Fibroblast of skin of abdomen (primary cell): ENCODE measurements at regions not wholly inside any gene's neighbourhood (a gene's known extent, or its start where the extent isn't known, plus 50 kb on each side); places are given as distances from the start of the nearest gene placed in this dataset.
A peak's percentile ranks its signal among the peaks of the same experiment; 100 is the strongest.
"Not testable (repeated sequence)": the region's sequence is repeated elsewhere in the genome, so short reads cannot be mapped to it uniquely, and the experiment has no call there.

ENCODE experiments used
- DNase-seq: peaks from one replicate; pipeline ENCODE4 v3.0.0-alpha.2; 2013

DNA sequence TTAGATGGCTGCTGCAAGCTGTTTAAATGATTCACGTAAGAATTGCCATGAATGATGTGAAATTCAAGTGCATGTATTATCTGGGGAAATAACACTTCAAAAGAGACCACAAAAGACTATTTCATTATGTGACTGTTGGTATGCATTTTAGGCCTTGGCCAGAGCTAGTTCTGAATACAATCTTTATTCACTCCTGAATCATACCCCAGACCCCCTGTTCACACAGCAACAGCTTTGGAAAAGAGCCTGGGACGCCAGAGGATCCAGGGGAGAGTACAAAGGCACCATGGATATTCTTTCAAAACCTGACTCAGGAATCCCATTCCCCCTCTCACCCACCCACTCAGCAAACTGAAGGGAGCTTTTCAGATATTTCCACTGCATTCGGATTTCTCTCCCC, 377.1 kb upstream of the DPP6 start:
- no peak for DNase-seq

DNA sequence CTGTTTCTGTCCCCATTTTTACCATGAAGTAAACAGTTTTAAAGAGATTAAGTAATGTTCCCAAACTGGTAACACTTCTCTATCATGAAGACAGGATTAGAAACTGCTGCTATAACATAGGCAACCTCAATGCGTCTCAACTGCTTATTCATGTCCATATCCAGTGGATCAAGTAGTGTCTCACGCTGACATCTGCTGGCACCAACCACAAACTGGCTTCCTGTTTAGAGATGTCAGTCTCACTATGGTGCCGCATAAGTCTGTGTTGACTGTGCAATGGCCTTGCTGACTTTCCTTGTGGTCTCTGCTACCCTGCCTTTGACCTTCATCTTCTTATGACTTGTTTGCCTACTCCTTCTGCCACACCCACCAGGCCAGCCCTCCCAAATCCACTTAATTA, 369.6 kb upstream of the DPP6 start:
- no peak for DNase-seq

DNA sequence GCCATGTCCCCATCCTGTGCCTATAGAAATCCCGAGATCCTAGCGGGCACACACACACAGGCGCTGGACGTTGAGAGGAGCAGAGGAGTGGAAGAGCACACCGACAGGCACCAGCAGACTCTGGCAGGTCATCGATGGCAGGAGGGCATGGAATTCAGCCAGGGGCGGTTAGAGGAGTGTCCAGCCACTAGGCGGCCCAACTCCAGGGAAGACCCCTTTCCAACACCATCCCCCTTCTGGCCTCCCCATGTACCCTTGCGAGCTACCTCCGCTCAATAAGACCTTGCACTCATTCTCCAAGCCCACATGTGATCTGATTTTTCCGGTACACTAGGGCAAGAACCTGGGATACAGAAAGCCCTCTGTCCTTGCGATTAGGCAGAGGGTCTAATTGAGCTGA, 356.0 kb upstream of the DPP6 start:
- DNase-seq = no peak

DNA sequence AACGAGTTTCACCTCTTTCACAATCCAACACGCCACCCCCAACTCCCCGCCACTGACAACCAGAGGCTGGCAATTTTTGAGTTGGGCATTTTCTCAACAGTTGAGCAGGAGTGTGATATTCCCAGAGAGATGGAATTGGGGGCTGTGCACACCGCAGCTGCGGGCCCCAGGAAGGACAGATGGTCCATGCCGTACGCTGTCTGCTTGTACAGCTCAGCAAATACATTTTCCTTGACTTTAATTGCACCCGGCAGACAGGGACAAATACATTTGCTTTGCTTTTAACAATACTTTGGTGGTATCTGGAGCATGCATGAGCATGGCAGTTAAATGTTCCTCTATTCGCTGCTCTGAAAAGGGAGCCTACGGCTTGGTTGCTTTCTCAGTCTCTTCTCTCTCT, 354.2 kb upstream of the DPP6 start:
- no peak for DNase-seq

DNA sequence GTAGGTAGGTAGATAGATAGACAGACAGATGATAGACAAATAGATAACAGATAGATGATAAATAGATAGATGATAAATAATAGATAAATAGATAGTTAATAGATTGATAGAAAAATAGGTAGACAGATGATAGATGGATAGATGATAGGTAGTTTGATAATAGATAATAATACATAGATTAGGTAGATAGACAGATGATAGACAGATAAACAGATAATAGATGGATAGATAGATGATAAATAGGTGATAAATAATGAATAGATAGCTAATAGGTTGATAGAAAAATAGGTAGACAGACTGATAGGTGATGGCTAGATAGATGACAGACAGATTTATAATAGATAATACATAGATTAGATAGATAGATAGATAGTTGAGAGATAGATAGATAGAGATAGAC, 350.5 kb upstream of the DPP6 start:
- no peak for DNase-seq

DNA sequence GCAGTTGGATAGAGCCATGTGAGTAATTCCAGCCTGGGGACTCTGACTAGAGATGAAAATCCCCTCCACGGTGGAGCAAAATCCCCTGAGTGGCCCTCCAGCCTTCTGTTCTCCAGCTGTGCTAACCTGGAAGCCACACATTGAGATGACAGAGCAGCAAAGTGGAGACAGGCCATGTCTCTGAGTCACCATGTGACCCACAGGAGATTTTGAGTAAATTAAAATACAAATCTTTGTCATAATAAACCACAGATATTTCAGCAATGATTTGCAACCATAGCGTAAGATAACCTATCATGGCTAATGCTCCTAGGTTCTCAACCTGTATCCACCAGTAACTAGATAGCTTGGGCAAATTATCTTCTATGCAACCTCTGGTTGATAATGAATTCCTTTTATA, 328.3 kb upstream of the DPP6 start:
- DNase-seq = not testable (repeated sequence)

DNA sequence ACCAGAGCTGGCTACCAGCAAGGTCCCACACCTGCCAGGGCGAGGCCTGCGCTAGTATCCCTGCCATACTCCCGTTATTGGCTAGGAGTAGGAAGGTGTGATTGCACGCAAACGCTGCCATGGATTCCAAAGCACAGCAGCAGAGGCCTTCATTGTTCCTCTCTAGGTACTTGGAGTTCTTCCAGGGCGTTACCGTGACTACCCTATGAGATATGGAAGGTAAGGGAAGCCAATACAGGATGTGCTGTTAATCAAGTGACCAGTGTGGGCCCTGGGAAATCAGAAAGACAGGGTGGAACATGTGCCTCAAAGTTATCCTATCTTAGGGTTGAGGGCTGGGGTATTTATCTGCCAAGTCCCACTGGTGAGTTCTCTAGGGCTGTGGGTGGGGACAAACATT, 320.7 kb upstream of the DPP6 start:
- DNase-seq = not testable (repeated sequence)

DNA sequence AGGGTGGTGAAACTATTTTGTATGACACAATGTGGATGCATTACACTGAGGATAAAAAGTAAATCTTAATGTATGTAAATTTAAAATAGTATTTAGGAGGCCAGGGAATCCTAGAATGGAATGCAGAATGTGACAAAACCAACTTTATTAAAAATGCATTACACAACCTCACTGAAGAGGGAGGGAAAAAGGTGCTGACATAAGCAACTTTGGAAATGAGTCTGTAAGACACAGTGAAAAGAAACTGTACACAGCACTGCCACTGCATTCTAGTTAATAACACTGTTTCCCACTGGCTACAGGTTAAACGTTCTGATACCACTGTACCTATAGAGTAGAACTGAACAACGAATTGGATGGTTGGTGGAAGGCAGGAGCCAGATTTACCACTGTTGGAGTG, 308.8 kb upstream of the DPP6 start:
- not testable (repeated sequence) for DNase-seq

DNA sequence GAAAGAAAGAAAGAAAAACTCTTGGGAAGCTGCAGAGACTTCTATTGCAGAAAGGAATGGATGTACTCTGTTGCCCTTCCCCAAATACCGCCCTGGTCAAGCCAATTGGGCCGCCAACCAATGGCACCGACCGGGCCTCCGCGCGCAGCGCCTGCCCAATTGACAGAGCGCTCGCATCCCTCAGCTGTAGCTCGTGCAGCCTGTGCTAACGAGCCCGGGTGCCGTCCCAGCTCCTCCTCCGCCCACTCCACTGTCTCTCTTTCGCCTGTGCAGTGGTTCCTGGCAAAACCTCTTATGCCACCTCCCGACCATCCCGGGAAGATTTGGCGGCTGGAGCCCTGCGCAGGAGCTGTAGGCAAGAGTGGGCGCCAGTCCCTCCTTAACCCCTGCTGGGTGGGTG, 304.2 kb upstream of the DPP6 start:
- not testable (repeated sequence) for DNase-seq

DNA sequence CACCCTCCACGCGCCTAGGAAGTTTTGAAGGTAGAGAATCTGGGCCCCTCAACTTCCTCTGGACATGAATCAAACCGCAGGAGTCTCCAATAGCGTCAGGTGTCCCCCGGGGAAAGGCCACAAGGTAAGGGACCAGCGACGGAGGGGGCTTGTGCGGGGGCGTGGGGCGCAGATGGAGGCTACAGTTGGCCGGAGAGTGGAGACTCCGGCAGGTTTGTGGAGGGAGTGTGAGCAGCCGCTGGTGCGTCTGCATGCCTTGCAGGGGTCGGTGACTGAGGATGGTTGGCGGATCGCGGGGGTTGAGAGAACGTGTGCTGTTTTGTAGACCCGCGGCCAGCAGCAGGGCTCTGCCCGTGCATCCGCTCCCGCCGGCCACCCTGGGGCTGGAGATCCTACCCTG, 303.3 kb upstream of the DPP6 start:
- not testable (repeated sequence) for DNase-seq

DNA sequence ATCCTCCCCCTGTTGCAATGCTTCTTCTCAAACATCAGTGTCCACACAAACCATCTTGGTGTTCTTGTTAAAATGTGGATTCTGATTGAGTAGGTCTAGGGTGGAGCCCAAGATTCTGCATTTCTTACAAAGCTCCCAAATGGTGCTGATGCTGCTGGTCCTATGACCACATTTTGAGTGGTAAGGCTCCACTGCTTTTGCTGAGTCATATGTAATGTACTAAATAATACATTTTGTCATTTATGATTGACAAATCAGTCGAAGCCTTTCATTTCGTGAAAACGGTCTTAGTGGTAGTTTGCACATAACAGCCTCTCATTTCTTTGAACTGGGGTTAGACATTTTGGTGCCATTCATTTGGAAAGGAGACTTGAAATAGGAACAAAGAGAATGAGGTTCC, 286.3 kb upstream of the DPP6 start:
- DNase-seq = not testable (repeated sequence)

DNA sequence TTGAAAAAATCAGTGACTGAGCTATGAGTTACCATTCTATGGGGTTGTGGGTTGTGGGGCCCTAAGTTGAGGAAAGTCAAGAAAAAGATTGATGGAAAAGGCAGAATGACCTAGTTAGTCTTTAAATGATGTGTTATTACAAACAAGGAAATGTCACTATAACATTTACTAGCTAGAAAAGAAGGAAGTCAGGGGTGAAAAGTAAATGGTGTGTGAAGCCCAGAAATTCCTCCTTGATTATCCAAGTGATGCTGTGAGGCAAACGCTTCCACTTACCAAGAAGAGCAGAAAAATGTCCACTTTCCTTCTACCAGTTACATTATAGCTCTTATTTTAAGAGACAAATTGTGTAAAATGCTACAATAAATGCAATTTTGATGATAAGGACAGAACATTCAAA, 285.3 kb upstream of the DPP6 start:
- DNase-seq = not testable (repeated sequence)

DNA sequence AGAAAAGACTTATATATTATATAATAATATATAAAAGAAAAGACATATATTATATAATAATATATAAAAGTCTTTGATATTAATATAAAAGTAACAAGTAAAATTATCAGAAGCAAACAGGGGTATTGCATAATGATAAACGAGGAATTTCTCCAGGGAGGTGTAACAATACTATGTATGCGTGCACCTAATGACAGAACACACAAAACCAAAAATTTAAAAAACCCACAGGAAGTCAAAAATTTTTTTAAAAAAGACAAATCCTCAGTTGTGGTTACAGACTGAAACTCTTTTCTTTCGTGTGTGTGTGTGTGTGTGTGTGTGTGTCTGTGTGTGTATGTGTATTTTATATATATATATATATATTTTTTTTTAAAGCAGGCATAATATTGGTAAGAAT, 279.2 kb upstream of the DPP6 start:
- DNase-seq = no peak

DNA sequence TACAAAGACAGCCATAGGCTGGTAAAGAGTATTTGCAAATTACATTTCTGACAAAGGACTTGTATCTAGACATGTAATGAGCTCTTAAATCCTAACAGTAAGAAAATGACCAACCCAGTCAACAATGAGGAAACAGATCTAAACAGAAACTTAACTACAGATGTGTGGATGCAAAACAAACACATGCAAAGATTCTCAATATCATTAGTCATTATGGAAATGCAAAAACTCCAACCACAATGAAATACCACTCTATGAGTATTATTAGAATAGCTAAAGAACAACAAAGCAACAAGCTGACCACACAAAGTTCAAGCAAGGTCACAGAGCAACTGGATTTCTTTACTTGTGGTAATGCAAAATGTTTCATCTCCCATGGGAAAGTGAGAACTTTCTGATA, 275.3 kb upstream of the DPP6 start:
- DNase-seq = not testable (repeated sequence)

DNA sequence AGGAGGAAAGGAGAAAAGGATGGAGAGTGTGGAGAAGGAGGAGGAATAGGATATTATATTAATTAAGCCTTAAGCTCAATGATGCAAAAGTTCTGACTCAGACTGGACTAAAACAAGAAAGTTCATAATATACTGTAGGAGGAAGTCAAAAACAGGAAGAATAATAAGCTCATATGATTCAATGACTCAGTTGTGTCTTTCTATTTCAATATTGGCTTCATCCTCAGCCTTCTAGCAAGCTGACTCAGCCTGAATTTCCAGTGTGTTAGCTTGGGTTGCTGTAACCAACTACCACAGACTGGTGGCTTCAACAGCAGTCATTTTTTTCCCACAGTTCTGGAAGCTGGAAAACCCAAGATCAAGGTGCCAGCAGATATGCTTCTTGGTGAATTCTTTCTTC, 254.8 kb upstream of the DPP6 start:
- not testable (repeated sequence) for DNase-seq

DNA sequence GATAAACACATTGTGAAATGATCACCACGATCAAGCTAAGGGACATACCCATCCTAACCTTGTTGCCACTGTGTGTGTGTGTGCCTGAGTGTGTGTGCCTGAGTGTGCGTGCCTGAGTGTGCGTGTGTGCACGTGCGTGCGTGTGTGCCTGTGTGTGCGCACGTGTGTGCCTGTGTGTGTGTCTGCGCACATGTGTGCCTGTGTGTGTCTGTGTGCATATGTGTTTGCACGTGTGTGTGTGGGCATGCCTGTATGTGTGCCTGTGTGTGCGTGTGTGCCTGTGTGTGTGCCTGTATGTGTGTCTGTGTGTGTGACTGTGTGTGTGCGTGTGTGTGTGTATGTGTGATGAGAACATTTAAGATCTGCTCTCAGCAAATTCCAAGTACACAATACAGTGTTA, 244.1 kb upstream of the DPP6 start:
- no peak for DNase-seq

DNA sequence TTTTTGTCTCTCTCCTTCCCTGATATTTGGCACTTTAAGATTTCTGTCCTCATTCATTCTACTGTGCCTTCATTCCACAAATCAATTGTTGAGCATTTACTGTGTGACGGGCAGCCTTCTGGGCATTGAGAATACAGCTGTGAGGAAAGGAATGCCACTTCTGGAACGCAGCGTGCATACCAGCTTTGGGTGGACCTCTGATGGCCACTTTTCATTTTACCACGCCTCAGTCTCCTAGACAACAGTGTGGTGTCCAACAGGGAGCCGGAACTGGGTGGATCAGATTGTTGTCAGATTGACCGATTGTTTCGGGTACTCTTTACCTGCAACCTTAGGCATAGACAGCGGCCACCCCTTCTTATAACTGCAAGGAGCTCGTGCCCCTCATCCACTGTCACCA, 222.7 kb upstream of the DPP6 start:
- no peak for DNase-seq

DNA sequence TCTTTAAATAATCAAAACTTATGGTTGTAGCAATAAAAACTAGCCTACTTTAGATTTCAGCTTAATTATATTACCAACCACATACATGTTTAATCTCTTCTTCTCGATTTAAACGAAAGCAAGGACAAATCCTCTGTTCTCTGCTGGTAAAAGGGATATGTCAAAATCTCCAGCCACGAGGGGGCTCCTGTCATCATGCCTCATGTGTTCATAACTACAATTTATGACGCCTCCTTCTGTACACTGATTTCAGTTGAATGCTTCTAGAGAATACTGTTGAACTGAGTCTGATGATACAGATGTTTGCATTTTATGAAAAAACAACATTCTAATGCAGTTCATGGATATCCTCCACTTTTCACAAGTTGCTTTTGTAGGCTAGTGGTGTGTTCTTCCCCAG, 220.0 kb upstream of the DPP6 start:
- peak; percentile 5 for DNase-seq

DNA sequence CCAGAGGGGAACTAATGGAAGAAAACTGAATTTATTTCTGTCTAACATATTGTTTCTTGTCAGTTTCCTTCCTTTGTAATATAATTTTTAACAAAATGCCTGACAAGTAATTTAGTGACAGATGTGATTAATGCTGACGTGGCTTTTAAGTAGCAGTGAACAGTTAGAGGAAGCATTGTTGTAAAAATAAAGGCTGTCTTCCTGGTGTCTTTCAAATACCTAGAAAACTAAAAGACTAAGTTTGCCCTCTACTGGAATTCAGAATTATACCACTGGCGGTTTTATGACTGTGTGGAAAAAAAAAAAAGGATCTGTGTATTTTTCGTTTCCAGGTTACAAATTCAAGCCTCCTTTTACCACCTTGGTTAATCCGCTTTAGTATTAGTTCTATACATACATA, 217.1 kb upstream of the DPP6 start:
- no peak for DNase-seq

DNA sequence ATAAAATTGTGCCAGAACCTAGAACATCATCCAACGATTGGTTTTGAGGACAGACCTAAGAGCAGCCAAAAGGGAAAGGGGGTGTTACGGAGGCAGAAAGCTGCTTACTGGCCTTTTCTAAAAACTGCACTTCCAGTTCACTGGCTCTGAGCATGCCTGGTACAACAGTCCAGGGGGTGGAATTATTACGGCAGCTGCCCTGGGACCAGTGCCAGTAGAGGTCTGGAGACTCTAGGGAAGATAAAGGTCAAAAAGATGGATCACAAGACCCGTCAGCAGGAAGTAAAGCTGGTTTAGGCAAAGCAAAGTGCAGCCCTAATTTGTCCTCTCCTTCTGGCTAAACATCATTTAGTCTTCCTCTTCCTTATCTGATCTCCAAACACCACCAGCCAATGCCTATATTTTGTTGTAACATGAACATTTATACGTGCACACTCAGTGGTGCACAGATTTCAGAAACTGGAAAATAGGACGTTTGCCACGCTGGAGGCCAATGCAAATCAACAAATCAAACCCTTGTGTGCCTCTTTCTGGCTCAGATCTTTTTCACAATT, 216.4 kb upstream of the DPP6 start:
- no peak for DNase-seq

DNA sequence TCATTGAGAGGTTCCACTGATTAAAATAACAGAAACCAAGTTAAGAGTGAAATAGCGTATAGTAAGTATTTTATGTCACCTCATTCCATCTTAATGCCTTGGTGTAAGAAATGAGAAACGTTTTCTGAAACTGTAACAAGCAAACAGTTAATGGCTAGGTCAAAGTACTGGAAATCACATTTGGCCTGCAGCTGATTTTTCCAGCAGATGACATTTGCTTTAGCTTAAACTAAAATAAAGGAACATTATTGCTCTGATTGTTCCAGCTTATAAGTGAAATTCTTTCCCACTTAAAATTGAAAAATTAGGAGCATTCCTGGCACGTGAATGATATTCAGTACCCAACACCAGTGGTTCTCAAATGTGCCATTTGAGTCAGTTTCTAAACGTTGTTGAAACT, 213.6 kb upstream of the DPP6 start:
- DNase-seq = no peak

DNA sequence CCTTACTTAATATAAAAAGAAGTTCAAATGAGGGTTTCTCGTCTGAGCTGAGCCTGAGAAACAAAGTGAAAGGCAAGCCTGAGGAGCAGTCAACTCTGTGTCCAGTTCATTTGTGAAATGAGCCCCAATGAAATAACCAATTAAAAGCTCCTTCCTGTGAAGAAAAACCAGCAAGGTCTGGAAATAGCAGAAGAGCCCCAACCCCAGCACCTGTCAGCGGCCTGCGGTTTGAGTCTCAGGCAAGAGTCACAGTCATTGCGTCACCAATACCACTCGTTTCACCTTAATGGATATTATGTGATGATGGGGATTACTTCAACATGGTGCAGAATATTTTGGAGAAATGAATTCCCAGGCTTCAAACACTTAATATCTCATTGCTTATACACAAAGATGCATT, 211.3 kb upstream of the DPP6 start:
- DNase-seq = no peak

DNA sequence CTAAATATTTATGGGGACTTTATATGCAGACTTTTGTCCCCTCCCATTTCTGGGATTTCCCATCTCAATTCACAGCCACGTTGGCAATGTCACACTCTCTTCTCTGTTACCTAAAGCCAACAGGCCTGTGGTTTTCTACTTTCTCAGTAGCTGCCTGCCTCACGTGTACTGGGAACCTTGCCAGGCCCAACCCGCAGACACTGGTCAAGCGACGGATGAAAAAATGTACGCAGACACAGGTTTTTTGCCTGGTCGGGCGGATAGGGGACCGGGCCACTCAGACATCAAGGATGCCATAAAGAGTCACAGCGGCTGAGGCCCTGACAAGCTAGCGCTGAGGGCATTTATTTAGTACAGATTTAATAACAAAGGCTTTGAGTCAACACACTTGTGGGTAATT, 204.4 kb upstream of the DPP6 start:
- DNase-seq = no peak

DNA sequence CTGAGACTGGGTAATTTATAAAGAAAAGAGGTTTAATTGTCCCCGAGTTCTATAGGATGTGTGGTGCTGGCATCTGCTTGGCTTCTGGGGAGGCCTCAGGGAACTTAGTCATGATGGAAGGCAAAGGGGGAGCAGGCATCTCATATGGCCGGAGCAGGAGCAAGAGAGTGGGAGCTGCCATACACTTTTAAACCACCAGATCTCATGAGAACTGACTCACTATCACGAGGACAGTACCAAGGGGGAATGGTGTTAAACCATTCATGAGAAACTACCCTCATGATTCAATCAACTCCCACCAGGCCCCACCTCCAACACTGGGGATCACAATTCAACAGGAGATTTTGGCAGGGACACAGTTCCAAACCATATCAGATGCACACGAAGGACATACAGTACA, 199.9 kb upstream of the DPP6 start:
- DNase-seq = peak; percentile 41

DNA sequence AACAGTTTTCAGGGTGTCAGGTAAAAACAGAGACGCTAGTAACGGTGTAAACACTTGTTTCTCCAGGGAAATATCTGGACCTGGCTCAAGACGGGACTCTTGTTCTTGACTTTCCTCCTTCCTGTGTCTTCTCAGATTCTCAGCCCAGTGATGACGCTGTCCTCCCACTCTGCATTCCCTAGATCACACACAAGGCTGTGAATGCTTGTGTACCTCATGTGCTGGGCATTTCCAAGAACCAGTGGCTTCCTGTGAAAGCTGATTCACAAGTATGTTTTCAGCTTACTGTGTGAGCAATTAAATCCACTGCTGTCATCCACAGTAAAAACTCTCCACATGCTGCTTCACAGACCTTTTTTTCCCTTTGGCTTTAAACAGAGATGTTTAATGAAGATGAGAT, 193.8 kb upstream of the DPP6 start:
- peak; percentile 89 for DNase-seq

DNA sequence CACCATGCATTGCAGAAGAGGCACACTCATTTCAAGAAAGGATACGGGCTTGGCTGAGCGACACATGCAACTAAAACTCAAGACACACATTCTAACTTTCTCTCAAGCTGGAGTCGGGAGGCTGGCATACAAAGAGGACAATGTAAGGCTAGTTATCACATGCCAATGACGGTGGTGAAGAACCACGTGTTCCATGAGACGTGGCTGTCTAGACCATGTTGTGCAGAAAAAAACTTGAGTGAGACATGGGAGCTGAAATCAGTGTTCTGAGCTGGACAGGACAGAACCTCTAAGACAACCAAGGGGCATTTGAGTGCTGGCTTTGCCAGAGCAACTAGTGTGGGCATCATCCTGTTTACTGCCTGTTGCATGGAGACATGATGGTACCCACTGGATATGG, 193.0 kb upstream of the DPP6 start:
- no peak for DNase-seq
